Peyer's patch (tissue), 4 donors: ENCODE measurements at regions not wholly inside any gene's neighbourhood (a gene's known extent, or its start where the extent isn't known, plus 50 kb on each side); places are given as distances from the start of the nearest gene placed in this dataset.

ENCODE experiments used
- DNase-seq, 3 donors: peaks; one replicate each; pipeline ENCODE4 v3.0.0-alpha.2; 2017 to 2019
- H3K27ac ChIP-seq, 4 donors: fragments of 200-600 bp; sonication (generic); one replicate each; pipeline ENCODE4 v1.5.1; 2016 to 2019
- H3K27me3 ChIP-seq, 2 donors: fragments of 200-600 bp; sonication (generic); one replicate each; pipeline ENCODE4 v1.5.1; 2019
- H3K36me3 ChIP-seq, 3 donors: fragments of 200-600 bp; sonication (generic); one replicate each; pipeline ENCODE4 v1.5.1; 2016 to 2019
- H3K4me1 ChIP-seq, 4 donors: fragments of 200-600 bp; sonication (generic); one replicate each; pipeline ENCODE4 v1.5.1; 2016 to 2019
- H3K4me3 ChIP-seq, 4 donors: fragments of 200-600 bp; sonication (generic); 1 replicate in 3 of 4; 2 replicates in 1 of 4; pipeline ENCODE4 v1.5.1; 2016 to 2019; ENCODE audit warnings: mild to moderate bottlenecking in 1 of 4
- H3K9me3 ChIP-seq, 4 donors: fragments of 200-600 bp; sonication (generic); one replicate each; pipeline ENCODE4 v1.5.1; 2016 to 2019; ENCODE audit warnings: mild to moderate bottlenecking in 1 of 4
- CTCF ChIP-seq, 6 experiments: fragments of 450-650 bp in 4 of 6; fragments of 200-600 bp in 2 of 6; sonication (generic) in 1 of 6; IDR thresholded peaks; one replicate each; pipeline ENCODE4 v1.5.1; 2017 to 2019; ENCODE audit warnings: antibody characterized with exemption in 6 of 6, mild to moderate bottlenecking in 3 of 6, moderate library complexity in 1 of 6
- POLR2A ChIP-seq, 2 donors: fragments of 450-650 bp; IDR thresholded peaks; one replicate each; pipeline ENCODE4 v1.5.1; 2017; ENCODE audit warnings: antibody characterized with exemption in 2 of 2, mild to moderate bottlenecking in 2 of 2, moderate library complexity in 2 of 2

GRCh38 chr5:107104040-107104995 lies 566.4 kb downstream of the EFNA5 start:
- Histone ChIP-seq H3K27ac (no peak overlapping the region), H3K4me3 (no peak overlapping the region), H3K9me3 (no peaks in the 10 kb centered on the region), H3K27me3 (no peaks in the 10 kb centered on the region), H3K36me3 (no peaks in the 10 kb centered on the region), H3K4me1 (no peaks in the 10 kb centered on the region)
- no peak for DNase-seq
- TF ChIP-seq POLR2A (IDR thresholded peaks at IDR 0.05) = no peak
- peak in 1 of 6 experiments; percentile 9 for TF ChIP-seq CTCF (IDR thresholded peaks at IDR 0.05)

DNA sequence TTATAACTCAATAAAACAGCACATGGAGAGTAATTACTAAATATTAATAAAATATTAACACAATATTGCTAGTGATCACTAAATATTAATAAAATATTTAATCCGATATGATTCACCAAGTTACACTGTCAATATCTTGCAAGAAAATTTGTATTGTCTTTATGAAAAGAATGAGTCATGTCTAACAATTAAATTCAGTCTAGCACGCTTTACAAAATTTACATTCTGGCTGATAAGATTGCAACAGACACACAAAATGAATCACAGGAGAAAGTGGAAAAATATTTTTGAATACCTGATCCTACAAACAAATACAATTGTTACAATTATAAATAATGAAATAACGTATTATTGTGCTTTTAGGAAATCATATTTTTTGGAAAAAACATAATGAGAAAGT lies 567.2 kb downstream of the EFNA5 start:
- TF ChIP-seq POLR2A (IDR thresholded peaks at IDR 0.05) (no peak), CTCF (IDR thresholded peaks at IDR 0.05) (no peak)
- no peaks in the 10 kb centered on the region for H3K36me3 ChIP-seq
- H3K27ac ChIP-seq = no peak overlapping the region

DNA sequence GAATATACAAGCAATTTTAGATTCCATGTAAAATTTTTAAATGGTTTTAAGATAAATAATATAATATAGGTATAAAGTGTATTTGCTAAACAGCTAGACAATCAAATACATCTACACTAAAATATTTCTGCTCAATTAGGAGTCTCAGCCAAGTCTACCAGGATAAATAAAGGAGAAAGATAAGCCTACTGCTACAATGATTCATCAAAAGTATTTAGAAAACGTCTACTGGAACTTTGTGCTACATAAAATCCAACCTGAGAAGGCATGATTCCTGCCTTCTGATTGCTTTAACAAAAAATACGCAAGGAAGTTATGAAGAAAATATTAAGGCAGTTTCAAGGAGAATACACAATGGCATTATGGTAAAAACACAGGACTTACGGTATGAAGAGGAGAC lies 570.6 kb downstream of the EFNA5 start:
- no peak overlapping the region for H3K4me3 ChIP-seq
- no peaks in the 10 kb centered on the region for H3K27me3 ChIP-seq
- DNase-seq = no peak
- H3K9me3 ChIP-seq = no peaks in the 10 kb centered on the region
- H3K27ac ChIP-seq = no peak overlapping the region
- H3K36me3 ChIP-seq = no peaks in the 10 kb centered on the region
- TF ChIP-seq CTCF (IDR thresholded peaks at IDR 0.05) = no peak
- TF ChIP-seq POLR2A (IDR thresholded peaks at IDR 0.05) = no peak
- no peaks in the 10 kb centered on the region for H3K4me1 ChIP-seq

More for the DNA sequence above, 567.2 kb downstream of the EFNA5 start:
- H3K4me1 ChIP-seq = no peaks in the 10 kb centered on the region
- H3K27me3 ChIP-seq = no peaks in the 10 kb centered on the region
- no peak overlapping the region for H3K4me3 ChIP-seq
- no peak for DNase-seq
- no peaks in the 10 kb centered on the region for H3K9me3 ChIP-seq

- Histone ChIP-seq H3K4me3 (no peak overlapping the region), H3K4me1 (no peaks in the 10 kb centered on the region), H3K27me3 (no peaks in the 10 kb centered on the region), H3K36me3 (no peaks in the 10 kb centered on the region), H3K27ac (no peak overlapping the region), H3K9me3 (no peaks in the 10 kb centered on the region)
- no peak for DNase-seq
- TF ChIP-seq POLR2A (IDR thresholded peaks at IDR 0.05) (no peak), CTCF (IDR thresholded peaks at IDR 0.05) (no peak)
These were observed 571.2 kb downstream of the EFNA5 start for GRCh38 chr5:107099506-107099905.

DNA sequence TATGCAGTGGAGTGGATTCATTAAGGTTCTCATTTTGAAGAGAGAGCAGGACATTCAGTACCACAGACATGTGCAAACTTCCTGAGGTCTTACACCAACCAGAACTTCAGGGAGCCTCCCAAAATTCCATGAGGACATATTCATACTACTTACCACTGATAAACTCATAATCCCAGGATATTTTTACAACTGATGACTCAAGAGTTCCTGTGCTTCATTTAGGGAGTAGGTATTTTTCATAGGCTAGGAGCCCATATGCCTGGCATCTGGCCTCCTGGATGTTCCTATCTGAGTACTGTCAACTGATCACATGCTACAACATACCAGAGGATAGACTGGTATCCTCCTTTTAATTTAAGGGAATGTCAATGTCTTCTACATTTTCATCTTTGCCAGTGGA lies 578.0 kb downstream of the EFNA5 start:
- TF ChIP-seq POLR2A (IDR thresholded peaks at IDR 0.05) (no peak), CTCF (IDR thresholded peaks at IDR 0.05) (no peak)

More for the DNA sequence above, 578.0 kb downstream of the EFNA5 start:
- H3K4me1 ChIP-seq = no peaks in the 10 kb centered on the region
- no peak for DNase-seq
- no peaks in the 10 kb centered on the region for H3K9me3 ChIP-seq
- no peak overlapping the region for H3K27ac ChIP-seq
- no peak overlapping the region for H3K4me3 ChIP-seq
- no peaks in the 10 kb centered on the region for H3K36me3 ChIP-seq
- H3K27me3 ChIP-seq = no peaks in the 10 kb centered on the region
